GM13976 (cell line): ENCODE measurements at regions not wholly inside any gene's neighbourhood (a gene's known extent, or its start where the extent isn't known, plus 50 kb on each side); places are given as distances from the start of the nearest gene placed in this dataset.
"Not testable (repeated sequence)": the region's sequence is repeated elsewhere in the genome, so short reads cannot be mapped to it uniquely, and the experiment has no call there.

Source experiments
- DNase-seq: peaks from one replicate; pipeline ENCODE4 v3.0.0; 2012; ENCODE audit warnings: low spot score
- in situ Hi-C: fragments of 300-500 bp; cut with MboI; formaldehyde crosslinking; loops from one replicate; pipeline ENCODE4 v1.12.0; 2022; ENCODE audit warnings: low sequenced_read_pairs, mixed read lengths, inconsistent platforms; ENCODE audit not compliant: unreplicated experiment
- TF ChIP-seq, protein P1 (sequence below): IDR thresholded peaks from 2 replicates; pipeline ENCODE4 v1.5.1; 2012; ENCODE audit warnings: borderline replicate concordance, mild to moderate bottlenecking; ENCODE audit not compliant: insufficient read depth; ENCODE audit errors: extremely low read depth, missing control alignments, control extremely low read depth

DNA sequence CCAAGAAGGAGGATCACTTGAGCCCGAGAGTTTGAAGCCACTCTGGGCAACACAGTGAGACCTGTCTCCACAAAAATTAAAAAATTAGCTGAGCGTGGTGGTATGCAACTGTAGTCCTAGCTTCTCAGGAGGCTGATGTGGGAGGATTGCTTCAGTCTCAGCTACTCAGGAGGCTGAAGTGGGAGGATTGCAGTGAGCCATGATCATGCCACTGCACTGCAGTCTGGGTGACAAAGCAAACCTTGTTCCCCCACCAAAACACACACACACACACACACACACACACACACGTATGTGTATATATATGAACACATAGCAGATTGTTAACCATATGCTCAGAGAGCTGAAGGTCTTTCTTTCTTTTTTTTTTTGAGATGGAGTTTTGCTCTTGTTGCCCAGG is 157.5 kb upstream of the MAST4 start:
- in situ Hi-C loops, result no loop called here
- TF ChIP-seq, protein P1, sequence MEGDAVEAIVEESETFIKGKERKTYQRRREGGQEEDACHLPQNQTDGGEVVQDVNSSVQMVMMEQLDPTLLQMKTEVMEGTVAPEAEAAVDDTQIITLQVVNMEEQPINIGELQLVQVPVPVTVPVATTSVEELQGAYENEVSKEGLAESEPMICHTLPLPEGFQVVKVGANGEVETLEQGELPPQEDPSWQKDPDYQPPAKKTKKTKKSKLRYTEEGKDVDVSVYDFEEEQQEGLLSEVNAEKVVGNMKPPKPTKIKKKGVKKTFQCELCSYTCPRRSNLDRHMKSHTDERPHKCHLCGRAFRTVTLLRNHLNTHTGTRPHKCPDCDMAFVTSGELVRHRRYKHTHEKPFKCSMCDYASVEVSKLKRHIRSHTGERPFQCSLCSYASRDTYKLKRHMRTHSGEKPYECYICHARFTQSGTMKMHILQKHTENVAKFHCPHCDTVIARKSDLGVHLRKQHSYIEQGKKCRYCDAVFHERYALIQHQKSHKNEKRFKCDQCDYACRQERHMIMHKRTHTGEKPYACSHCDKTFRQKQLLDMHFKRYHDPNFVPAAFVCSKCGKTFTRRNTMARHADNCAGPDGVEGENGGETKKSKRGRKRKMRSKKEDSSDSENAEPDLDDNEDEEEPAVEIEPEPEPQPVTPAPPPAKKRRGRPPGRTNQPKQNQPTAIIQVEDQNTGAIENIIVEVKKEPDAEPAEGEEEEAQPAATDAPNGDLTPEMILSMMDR, result no peak
- no peak for DNase-seq

DNA sequence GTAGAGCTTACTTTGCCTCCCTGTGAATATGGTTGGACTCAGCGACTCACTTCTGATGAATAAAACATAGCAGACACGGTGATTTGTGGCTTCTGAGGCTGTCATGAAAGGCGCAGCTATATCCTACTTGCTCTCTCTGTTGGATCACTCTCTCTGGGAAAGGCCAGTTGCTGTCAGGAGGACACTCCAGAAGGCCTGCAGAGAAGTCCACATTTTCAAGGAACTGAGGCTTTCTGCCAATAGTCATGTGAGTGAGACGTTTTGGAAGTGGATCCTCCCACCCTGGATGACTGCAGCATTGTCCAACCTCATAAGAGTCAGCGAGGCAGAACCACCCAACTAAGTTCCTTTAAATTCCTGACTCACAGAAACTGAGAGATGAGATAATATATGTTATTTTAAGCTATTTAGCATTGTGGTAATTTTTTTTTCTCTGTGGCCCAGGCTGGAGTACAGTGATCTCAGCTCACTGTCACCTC is 156.0 kb upstream of the MAST4 start:
- TF ChIP-seq, protein P1, result no peak
- in situ Hi-C loops, result no loop called here
- peak; percentile 22 for DNase-seq

DNA sequence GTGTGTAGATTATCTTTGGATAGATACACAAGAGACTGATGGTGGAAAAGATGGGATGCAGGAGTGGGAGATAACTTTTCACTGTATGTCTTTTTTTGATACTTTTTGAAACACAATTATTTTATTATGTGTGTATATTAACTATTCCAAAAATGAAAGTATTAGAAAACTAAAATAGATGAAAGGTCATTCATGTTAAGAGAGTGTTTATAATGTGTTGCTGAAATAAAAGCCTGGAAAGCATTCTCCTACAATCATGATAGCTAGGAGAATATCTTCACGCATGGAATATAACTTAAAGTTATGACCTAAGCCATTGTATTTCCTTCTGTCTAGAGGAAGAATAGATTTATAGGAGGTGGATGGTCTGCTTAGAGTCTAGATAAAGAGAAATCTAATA is 154.8 kb upstream of the MAST4 start:
- TF ChIP-seq, protein P1, result no peak
- in situ Hi-C loops, result no loop called here
- DNase-seq, result no peak

DNA sequence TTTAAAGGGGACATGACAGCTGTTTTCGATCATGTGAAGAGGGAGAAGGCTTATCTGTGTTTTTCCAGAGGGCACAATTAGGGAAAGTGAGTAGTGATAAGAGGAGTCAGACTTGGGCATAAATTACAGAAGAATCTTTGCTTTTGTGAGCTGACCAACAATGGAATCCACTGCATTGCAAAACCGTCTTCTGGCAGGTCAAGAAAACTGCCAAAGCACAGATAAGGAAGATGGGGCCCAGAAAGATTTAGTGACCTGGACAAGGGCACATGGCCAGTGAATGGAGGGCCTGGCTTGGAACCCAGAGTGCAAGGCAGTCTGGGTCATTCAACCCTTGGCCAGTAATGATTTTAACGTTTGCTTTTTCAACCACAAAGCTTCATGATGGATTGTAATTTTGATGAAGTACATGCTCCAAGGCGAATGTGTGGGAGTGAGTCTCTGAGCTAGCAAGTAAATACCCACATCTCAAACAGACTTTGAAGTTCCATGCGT is 153.2 kb upstream of the MAST4 start:
- in situ Hi-C loops, result no loop called here
- DNase-seq, result no peak
- TF ChIP-seq, protein P1, result no peak

DNA sequence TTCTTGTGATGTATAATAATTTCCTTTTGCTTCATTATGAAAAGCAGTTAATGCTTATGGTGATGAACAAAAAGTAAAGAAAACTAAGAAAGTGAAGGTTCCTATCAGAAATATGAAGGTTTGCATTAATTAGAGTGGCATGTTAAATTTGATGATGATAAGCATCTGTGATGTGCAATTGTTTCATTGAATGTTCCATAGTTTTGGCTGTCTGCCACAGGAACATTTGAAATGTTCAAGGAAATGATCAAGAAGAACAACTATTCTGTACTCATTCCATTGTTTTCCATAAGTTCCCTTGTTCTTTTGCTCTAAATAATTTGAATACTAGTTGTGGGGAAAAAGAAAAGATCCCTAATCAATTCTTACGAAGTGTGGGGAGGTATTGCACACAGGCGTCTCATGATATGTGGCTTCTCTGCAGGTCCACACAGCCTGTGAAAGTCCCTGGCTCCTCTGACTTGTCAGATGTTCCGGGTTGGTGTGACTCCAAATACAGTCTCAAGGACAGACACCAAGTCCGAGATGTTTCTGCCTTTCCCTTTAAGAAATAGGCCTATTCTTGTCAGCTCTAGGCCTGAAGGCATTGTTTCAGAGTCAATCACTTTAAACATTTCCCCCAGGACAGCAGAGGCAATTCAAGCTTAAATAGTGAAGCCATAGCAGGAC is 152.6 kb upstream of the MAST4 start:
- in situ Hi-C loops, result no loop called here
- TF ChIP-seq, protein P1, result no peak

DNA sequence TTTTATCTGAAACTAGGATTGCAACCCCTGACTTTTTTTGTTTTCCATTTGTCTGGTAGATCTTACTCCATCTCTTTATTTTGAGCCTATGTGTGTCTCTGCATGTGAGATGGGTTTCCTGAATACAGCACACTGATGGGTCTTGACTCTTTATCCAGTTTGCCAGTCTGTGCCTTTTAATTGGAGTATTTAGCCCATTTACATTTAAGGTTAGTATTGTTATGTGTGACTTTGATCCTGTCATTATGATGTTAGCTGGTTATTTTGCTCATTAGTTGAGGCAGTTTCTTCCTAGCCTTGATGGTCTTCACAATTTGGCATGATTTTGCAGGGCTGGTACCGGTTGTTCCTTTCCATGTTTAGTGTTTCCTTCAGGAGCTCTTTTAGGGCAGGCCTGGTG is 148.1 kb upstream of the MAST4 start:
- in situ Hi-C loops, DNase-seq: not testable (repeated sequence)

More for the DNA sequence above, 152.6 kb upstream of the MAST4 start:
- no peak for DNase-seq

DNA sequence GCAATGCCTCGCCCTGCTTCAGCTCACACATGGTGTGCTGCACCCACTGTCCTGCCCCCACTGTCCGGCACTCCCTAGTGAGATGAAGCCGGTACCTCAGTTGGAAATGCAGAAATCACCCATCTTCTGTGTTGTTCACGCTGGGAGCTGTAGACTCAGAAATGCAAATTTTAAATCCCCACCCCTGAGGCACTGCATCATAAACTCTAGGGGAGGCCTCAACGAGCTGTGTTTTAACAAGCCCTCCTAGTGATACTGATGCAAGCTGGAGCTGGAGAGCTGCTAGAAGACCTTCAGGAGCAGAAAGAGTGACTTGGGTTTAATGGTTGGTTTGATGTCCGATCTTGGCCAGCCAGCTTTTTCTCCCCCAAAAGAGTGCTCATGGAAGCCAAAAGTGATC is 146.0 kb upstream of the MAST4 start:
- no peak for DNase-seq
- in situ Hi-C loops, result no loop called here
- TF ChIP-seq, protein P1, result no peak
